SK-N-SH treated with all-trans-retinoic acid at 6 μM for 48 hours (cell line): ENCODE measurements at regions not wholly inside any gene's neighbourhood (a gene's known extent, or its start where the extent isn't known, plus 50 kb on each side); places are given as distances from the start of the nearest gene placed in this dataset.

Experiments
- ATAC-seq: fragments of 200-7000 bp; cut with Tn5 transposase; 3 replicates; pipeline ENCODE4 v1.9.1; 2020; ENCODE audit warnings: mild to moderate bottlenecking, moderate library complexity
- ARNTL ChIP-seq: fragments of 450-650 bp; formaldehyde crosslinking; IDR thresholded peaks from 2 replicates; pipeline ENCODE4 v1.5.0; 2020; ENCODE audit warnings: low read depth, mild to moderate bottlenecking, moderate library complexity, borderline replicate concordance
- BACH2 ChIP-seq: fragments of 250-450 bp; sonication (Bioruptor Pico); IDR thresholded peaks from 2 replicates; pipeline ENCODE4 v1.9.0; 2021; ENCODE audit warnings: mild to moderate bottlenecking, borderline replicate concordance
- CSDC2 ChIP-seq: fragments of 250-450 bp; sonication (Bioruptor Pico); IDR thresholded peaks from 2 replicates; pipeline ENCODE4 v1.5.0; 2020; ENCODE audit warnings: mild to moderate bottlenecking, moderate library complexity
- ESRRG ChIP-seq: fragments of 250-450 bp; sonication (Bioruptor Pico); IDR thresholded peaks from 2 replicates; pipeline ENCODE4 v1.6.1; 2021; ENCODE audit warnings: mild to moderate bottlenecking
- GLIS3 ChIP-seq: fragments of 250-450 bp; sonication (Bioruptor Pico); IDR thresholded peaks from 2 replicates; pipeline ENCODE4 v1.5.0; 2020; ENCODE audit warnings: mild to moderate bottlenecking, moderate library complexity
- ISL1 ChIP-seq: fragments of 250-450 bp; sonication (Bioruptor Pico); IDR thresholded peaks from 2 replicates; pipeline ENCODE4 v2.1.2; 2022; ENCODE audit warnings: mild to moderate bottlenecking, moderate library complexity
- OSR1 ChIP-seq: fragments of 250-450 bp; sonication (Bioruptor Pico); IDR thresholded peaks from 2 replicates; pipeline ENCODE4 v1.8.0; 2022; ENCODE audit warnings: moderate library complexity, mild to moderate bottlenecking, inconsistent platforms
- PPARA ChIP-seq: fragments of 250-450 bp; sonication (Bioruptor Pico); IDR thresholded peaks from 2 replicates; pipeline ENCODE4 v1.5.0; 2020; ENCODE audit warnings: mild to moderate bottlenecking, borderline replicate concordance
- RARB ChIP-seq: fragments of 250-450 bp; sonication (Bioruptor Pico); IDR thresholded peaks from 2 replicates; pipeline ENCODE4 v1.8.0; 2021; ENCODE audit warnings: mild to moderate bottlenecking, moderate library complexity
- SNAI2 ChIP-seq: fragments of 250-450 bp; sonication (Bioruptor Pico); IDR thresholded peaks from 2 replicates; pipeline ENCODE4 v1.5.0; 2020; ENCODE audit warnings: mild to moderate bottlenecking, moderate library complexity
- TCF4 ChIP-seq: fragments of 250-450 bp; sonication (Bioruptor Pico); IDR thresholded peaks from 2 replicates; pipeline ENCODE4 v1.8.0; 2021; ENCODE audit warnings: mild to moderate bottlenecking, moderate library complexity, borderline replicate concordance
- TOX ChIP-seq: fragments of 250-450 bp; sonication (Bioruptor Pico); IDR thresholded peaks from 2 replicates; pipeline ENCODE4 v1.8.0; 2021; ENCODE audit warnings: mild to moderate bottlenecking, moderate library complexity, borderline replicate concordance
- ZC3H10 ChIP-seq: fragments of 250-450 bp; sonication (Bioruptor Pico); IDR thresholded peaks from 2 replicates; pipeline ENCODE4 v1.5.1; 2021; ENCODE audit warnings: mild to moderate bottlenecking, moderate library complexity
- ZFP3 ChIP-seq: fragments of 250-450 bp; sonication (Bioruptor Pico); IDR thresholded peaks from 2 replicates; pipeline ENCODE4 v1.5.0; 2020; ENCODE audit warnings: mild to moderate bottlenecking, moderate library complexity
- ZNF565 ChIP-seq: fragments of 450-650 bp; formaldehyde crosslinking; conservative IDR thresholded peaks from 2 replicates; pipeline ENCODE4 v1.5.0; 2020; ENCODE audit warnings: low read depth, mild to moderate bottlenecking, moderate library complexity
- ZNF70 ChIP-seq: fragments of 450-650 bp; formaldehyde crosslinking; IDR thresholded peaks from 2 replicates; pipeline ENCODE4 v1.5.0; 2020; ENCODE audit warnings: mild to moderate bottlenecking, moderate library complexity
- ZNF8 ChIP-seq: fragments of 450-650 bp; formaldehyde crosslinking; IDR thresholded peaks from 2 replicates; pipeline ENCODE4 v1.5.0; 2020; ENCODE audit warnings: mild to moderate bottlenecking, moderate library complexity
- TF ChIP-seq, protein P1 (sequence below): fragments of 250-450 bp; sonication (Bioruptor Pico); IDR thresholded peaks from 2 replicates; pipeline ENCODE4 v1.8.0; 2020; ENCODE audit warnings: mild to moderate bottlenecking, moderate library complexity, borderline replicate concordance
- TF ChIP-seq, protein P2 (sequence below): fragments of 250-450 bp; sonication (Bioruptor Pico); IDR thresholded peaks from 2 replicates; pipeline ENCODE4 v1.5.1; 2020; ENCODE audit warnings: low read depth, mild to moderate bottlenecking, moderate library complexity
- TF ChIP-seq, protein P3 (sequence below): fragments of 250-450 bp; sonication (Bioruptor Pico); IDR thresholded peaks from 2 replicates; pipeline ENCODE4 v1.5.0; 2020; ENCODE audit warnings: mild to moderate bottlenecking, moderate library complexity

DNA sequence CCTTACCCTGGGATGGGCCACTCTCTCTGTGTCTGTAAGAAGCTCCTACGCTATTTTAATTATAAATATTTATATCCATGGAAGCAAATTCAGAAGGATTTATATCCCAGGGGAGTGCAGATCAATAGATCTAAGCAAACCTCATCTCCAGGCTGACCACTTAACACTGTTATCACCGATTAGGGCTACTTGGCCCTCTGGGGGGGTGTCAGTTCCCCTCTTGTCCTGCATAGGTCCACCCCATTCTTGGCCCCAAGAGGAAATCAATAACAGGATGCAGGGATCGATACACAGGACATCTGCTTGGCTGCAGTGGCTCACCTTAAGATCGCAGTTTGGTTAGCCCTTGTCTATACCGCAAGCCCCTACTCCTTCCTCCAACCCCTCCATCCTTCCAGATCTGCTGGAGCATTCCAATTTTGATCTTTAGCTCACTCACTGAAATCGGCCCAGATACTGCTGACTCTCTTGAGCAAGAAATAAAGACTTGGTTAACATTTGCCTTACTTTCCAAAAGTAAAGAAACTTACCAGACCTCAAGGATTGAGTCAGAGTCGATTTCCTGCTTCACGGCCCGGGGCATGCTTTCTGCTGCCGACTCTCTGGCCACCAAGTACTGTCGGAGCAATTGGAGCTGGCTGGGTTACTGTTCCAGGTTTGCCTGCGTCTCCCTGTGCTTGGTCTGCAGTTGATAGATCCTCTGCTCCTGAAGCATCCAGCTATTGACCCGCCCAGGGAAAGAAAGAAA is 112.3 kb upstream of the PMFBP1 start:
- TF ChIP-seq, protein P1, sequence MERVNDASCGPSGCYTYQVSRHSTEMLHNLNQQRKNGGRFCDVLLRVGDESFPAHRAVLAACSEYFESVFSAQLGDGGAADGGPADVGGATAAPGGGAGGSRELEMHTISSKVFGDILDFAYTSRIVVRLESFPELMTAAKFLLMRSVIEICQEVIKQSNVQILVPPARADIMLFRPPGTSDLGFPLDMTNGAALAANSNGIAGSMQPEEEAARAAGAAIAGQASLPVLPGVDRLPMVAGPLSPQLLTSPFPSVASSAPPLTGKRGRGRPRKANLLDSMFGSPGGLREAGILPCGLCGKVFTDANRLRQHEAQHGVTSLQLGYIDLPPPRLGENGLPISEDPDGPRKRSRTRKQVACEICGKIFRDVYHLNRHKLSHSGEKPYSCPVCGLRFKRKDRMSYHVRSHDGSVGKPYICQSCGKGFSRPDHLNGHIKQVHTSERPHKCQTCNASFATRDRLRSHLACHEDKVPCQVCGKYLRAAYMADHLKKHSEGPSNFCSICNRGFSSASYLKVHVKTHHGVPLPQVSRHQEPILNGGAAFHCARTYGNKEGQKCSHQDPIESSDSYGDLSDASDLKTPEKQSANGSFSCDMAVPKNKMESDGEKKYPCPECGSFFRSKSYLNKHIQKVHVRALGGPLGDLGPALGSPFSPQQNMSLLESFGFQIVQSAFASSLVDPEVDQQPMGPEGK (CRISPR knock-in tag) = no peak
- TF ChIP-seq ISL1 (CRISPR knock-in tag) (no peak), ZNF565 (CRISPR knock-in tag) (no peak), ZNF70 (CRISPR knock-in tag) (no peak), SNAI2 (CRISPR knock-in tag) (no peak), ESRRG (no peak), GLIS3 (CRISPR knock-in tag) (no peak), BACH2 (CRISPR knock-in tag) (no peak), OSR1 (CRISPR knock-in tag) (no peak), RARB (CRISPR knock-in tag) (no peak), TCF4 (CRISPR knock-in tag) (no peak), ZNF8 (no peak), TOX (CRISPR knock-in tag) (no peak), PPARA (no peak), ZC3H10 (CRISPR knock-in tag) (no peak)
- TF ChIP-seq, protein P2, sequence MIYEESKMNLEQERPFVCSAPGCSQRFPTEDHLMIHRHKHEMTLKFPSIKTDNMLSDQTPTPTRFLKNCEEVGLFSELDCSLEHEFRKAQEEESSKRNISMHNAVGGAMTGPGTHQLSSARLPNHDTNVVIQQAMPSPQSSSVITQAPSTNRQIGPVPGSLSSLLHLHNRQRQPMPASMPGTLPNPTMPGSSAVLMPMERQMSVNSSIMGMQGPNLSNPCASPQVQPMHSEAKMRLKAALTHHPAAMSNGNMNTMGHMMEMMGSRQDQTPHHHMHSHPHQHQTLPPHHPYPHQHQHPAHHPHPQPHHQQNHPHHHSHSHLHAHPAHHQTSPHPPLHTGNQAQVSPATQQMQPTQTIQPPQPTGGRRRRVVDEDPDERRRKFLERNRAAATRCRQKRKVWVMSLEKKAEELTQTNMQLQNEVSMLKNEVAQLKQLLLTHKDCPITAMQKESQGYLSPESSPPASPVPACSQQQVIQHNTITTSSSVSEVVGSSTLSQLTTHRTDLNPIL (CRISPR knock-in tag) = no peak
- TF ChIP-seq, protein P3, sequence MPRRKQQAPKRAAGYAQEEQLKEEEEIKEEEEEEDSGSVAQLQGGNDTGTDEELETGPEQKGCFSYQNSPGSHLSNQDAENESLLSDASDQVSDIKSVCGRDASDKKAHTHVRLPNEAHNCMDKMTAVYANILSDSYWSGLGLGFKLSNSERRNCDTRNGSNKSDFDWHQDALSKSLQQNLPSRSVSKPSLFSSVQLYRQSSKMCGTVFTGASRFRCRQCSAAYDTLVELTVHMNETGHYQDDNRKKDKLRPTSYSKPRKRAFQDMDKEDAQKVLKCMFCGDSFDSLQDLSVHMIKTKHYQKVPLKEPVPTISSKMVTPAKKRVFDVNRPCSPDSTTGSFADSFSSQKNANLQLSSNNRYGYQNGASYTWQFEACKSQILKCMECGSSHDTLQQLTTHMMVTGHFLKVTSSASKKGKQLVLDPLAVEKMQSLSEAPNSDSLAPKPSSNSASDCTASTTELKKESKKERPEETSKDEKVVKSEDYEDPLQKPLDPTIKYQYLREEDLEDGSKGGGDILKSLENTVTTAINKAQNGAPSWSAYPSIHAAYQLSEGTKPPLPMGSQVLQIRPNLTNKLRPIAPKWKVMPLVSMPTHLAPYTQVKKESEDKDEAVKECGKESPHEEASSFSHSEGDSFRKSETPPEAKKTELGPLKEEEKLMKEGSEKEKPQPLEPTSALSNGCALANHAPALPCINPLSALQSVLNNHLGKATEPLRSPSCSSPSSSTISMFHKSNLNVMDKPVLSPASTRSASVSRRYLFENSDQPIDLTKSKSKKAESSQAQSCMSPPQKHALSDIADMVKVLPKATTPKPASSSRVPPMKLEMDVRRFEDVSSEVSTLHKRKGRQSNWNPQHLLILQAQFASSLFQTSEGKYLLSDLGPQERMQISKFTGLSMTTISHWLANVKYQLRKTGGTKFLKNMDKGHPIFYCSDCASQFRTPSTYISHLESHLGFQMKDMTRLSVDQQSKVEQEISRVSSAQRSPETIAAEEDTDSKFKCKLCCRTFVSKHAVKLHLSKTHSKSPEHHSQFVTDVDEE (CRISPR knock-in tag) = no peak
- TF ChIP-seq, all 23 proteins: peak for 0
- no peak for ATAC-seq

DNA sequence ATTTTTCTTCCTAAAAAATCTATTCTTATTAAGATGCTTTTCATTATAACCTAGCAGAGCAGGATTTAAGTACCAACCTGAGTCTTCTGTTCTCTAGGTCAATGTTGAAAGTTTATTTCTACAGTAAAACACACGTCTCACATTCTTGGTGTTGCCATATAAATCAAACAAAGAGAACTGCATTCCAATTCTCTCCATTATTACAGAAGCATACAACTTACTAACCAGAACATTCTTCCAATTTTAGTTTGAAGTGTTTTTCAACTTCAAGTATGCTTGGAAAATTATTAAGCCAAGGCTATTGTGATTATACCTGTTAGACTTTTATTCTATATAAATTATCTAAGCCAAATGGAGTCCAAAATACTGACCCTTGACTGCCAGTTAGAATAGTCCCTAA is 110.4 kb upstream of the PMFBP1 start:
- no peak for ATAC-seq
- no peak for TF ChIP-seq RARB (CRISPR knock-in tag)
- no peak for TF ChIP-seq CSDC2
- no peak for TF ChIP-seq ZFP3 (CRISPR knock-in tag)
- no peak for TF ChIP-seq OSR1 (CRISPR knock-in tag)
- TF ChIP-seq, protein P2 (CRISPR knock-in tag) = no peak
- no peak for TF ChIP-seq BACH2 (CRISPR knock-in tag)
- TF ChIP-seq ZNF565 (CRISPR knock-in tag) = no peak
- no peak for TF ChIP-seq ZNF70 (CRISPR knock-in tag)
- no peak for TF ChIP-seq ZNF8
- TF ChIP-seq GLIS3 (CRISPR knock-in tag) = no peak
- no peak for TF ChIP-seq ESRRG
- no peak for TF ChIP-seq ARNTL
- TF ChIP-seq, protein P3 (CRISPR knock-in tag) = no peak
